ENCODE measurements at regions not wholly inside any gene's neighbourhood (a gene's known extent, or its start where the extent isn't known, plus 50 kb on each side); places are given as distances from the start of the nearest gene placed in this dataset.

- TF ChIP-seq CTCF (IDR thresholded peaks at IDR 0.05; ENCODE audit: borderline replicate concordance, control extremely low read depth, extremely low read depth, insufficient read depth, missing control alignments), result no peak
- peak; percentile 6 for DNase-seq (ENCODE audit: low spot score)
- in situ Hi-C loops (cut with MboI; ENCODE audit: low sequenced_read_pairs, unreplicated experiment), result no loop called here
These were observed 294.9 kb upstream of the CYRIA start for GRCh38 chr2:16960579-16960978.

DNA sequence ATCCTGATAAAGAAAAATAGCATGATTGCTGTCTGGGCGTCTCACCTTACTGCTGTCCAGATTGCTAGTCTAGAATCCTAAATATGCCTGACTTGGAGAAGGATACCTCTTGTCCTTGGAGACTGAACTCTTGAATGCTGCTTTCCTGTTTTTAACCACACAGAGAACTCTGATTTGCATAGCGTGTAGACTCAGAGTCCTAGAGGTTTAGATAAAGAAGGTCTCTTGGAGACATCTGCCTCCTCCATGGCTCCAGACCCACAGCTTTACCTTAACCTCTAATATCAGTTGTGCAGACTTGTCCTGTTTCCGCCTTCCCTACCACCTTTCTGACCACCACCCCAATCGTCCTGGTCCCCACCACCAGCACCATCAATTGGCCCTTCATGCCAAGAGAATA, 292.6 kb upstream of the CYRIA start:
- DNase-seq (ENCODE audit: low spot score), result no peak
- TF ChIP-seq CTCF (IDR thresholded peaks at IDR 0.05; ENCODE audit: borderline replicate concordance, control extremely low read depth, extremely low read depth, insufficient read depth, missing control alignments), result no peak
- in situ Hi-C loops (cut with MboI; ENCODE audit: low sequenced_read_pairs, unreplicated experiment), result no loop called here

- DNase-seq (ENCODE audit: low spot score), result no peak
- no peak for TF ChIP-seq CTCF (IDR thresholded peaks at IDR 0.05; ENCODE audit: borderline replicate concordance, control extremely low read depth, extremely low read depth, insufficient read depth, missing control alignments)
- in situ Hi-C loops (cut with MboI; ENCODE audit: low sequenced_read_pairs, unreplicated experiment), result no loop called here
These were observed 287.2 kb upstream of the CYRIA start for GRCh38 chr2:16952805-16953204.

DNA sequence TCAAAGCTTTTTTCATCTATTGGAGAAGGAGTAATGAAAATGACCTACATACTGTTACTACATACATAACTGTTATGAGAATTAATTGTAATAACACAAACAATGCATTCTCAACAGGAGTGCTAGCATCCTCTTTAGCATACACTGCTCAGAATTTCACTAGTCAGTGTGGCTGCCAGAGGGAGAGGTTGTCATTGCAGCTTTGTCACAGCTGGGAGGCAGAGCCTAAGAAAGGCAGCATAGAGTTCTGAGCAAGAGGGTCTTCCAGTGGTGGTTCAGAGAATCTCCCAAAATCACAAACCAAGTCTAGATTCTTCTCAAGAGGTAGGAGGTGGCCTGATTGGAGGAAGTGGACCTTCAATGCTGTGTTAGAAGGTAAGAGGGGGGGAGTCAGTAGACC, 286.7 kb upstream of the CYRIA start:
- DNase-seq (ENCODE audit: low spot score), result no peak
- TF ChIP-seq CTCF (IDR thresholded peaks at IDR 0.05; ENCODE audit: borderline replicate concordance, control extremely low read depth, extremely low read depth, insufficient read depth, missing control alignments), result no peak
- in situ Hi-C loops (cut with MboI; ENCODE audit: low sequenced_read_pairs, unreplicated experiment), result no loop called here

- TF ChIP-seq CTCF (IDR thresholded peaks at IDR 0.05; ENCODE audit: borderline replicate concordance, control extremely low read depth, extremely low read depth, insufficient read depth, missing control alignments), result no peak
- no peak for DNase-seq (ENCODE audit: low spot score)
- in situ Hi-C loops (cut with MboI; ENCODE audit: low sequenced_read_pairs, unreplicated experiment), result no loop called here
These were observed 284.8 kb upstream of the CYRIA start for GRCh38 chr2:16950436-16950835.

DNA sequence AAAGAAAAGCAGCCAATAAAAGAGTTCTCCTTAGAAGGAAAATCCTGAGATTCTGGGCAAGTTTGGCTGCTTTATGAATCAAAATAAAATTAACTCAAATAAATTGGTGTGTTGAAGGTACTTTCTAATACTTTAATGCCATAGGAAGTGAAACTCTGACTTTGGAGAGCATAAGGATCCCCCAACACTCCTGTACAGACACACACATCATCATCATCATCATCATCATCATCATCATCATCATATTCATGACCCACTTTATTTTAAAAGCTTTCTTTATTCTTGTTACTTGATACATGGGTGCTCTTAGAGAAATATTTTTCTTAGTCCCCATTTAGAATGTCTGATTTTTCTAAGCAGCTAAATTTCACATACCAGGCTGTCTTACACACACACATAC, 283.1 kb upstream of the CYRIA start:
- no peak for TF ChIP-seq CTCF (IDR thresholded peaks at IDR 0.05; ENCODE audit: borderline replicate concordance, control extremely low read depth, extremely low read depth, insufficient read depth, missing control alignments)
- in situ Hi-C loops (cut with MboI; ENCODE audit: low sequenced_read_pairs, unreplicated experiment), result no loop called here
- DNase-seq (ENCODE audit: low spot score), result no peak

DNA sequence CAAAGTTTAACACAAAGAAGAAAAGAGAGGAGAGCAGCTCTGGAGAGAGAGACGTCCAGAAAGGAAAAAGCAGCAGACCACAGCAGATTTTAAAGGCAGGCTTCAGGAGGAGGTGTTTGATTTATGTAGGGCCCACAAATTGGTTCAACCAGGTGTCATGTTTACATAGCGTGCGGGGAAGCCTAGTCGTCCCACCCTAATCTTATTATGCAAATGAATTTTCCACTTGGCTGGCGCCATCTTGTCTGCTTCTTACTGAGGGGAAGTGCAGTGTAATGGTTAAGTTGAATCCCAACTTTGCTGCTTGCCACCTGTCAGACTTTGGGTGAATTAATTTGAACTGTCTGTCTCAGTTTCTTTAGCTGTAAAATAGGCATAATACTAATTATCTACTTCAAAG, 282.4 kb upstream of the CYRIA start:
- in situ Hi-C loops (cut with MboI; ENCODE audit: low sequenced_read_pairs, unreplicated experiment), result no loop called here
- TF ChIP-seq CTCF (IDR thresholded peaks at IDR 0.05; ENCODE audit: borderline replicate concordance, control extremely low read depth, extremely low read depth, insufficient read depth, missing control alignments), result no peak
- DNase-seq (ENCODE audit: low spot score), result no peak

Data from GM13976 (cell line).